ENCODE measurements at regions not wholly inside any gene's neighbourhood (a gene's known extent, or its start where the extent isn't known, plus 50 kb on each side); places are given as distances from the start of the nearest gene placed in this dataset.

- Histone ChIP-seq H3K27ac (ENCODE audit: low read depth, low read length) (no peak overlapping the region), H4K20me1 (ENCODE audit: insufficient read depth) (no peaks in the 10 kb centered on the region), H3K9me2 (ENCODE audit: insufficient read depth) (no peaks in the 10 kb centered on the region), H3K4me3 (replicated peaks in 1 of 2; ENCODE audit: low read depth in 1 of 2, low read length in 2 of 2) (no peak overlapping the region), H3K4me2 (ENCODE audit: low read length) (no peak overlapping the region), H3K79me2 (ENCODE audit: insufficient read depth, low read length) (no peaks in the 10 kb centered on the region), H3K36me3 (ENCODE audit: control insufficient read depth in 1 of 2, insufficient read depth in 2 of 2, low read length in 2 of 2) (no peaks in the 10 kb centered on the region), H3K4me1 (ENCODE audit: control insufficient read depth in 1 of 2, insufficient read depth in 2 of 2, low read length in 2 of 2) (no peaks in the 10 kb centered on the region), H2AFZ (ENCODE audit: low read depth, low read length, poor library complexity, severe bottlenecking) (no peak overlapping the region), H3K27me3 (ENCODE audit: insufficient read depth, low read length) (no peaks in the 10 kb centered on the region), H3K9me3 (ENCODE audit: control insufficient read depth in 1 of 2, insufficient read depth in 1 of 2, low read depth in 1 of 2, low read length in 2 of 2) (0 out of 4 replicates have a peak, but pooled peaks cover 4% of the 10 kb centered on the region in 2 experiments), H3K9ac (ENCODE audit: low read length) (no peak overlapping the region)
- POLR2A ChIA-PET = no interaction called here
- intact Hi-C loops (cut with micrococcal nuclease) = no loop called here
- no peak for TF ChIP-seq EGR1 (IDR thresholded peaks at IDR 0.05; ENCODE audit: low read depth)
- no peak for TF ChIP-seq SRF (IDR thresholded peaks at IDR 0.05; ENCODE audit: low read depth)
- no peak for TF ChIP-seq ZBTB33 (IDR thresholded peaks at IDR 0.05; ENCODE audit: extremely low read depth, insufficient replicate concordance, low read length)
- no peak for TF ChIP-seq ZFX (IDR thresholded peaks at IDR 0.05)
- TF ChIP-seq FOSL1 (IDR thresholded peaks at IDR 0.05; ENCODE audit: low read depth) = no peak
- no peak for TF ChIP-seq ELF1 (IDR thresholded peaks at IDR 0.05; ENCODE audit: borderline replicate concordance, low read depth)
- no peak for TF ChIP-seq EZH2 (IDR thresholded peaks at IDR 0.05)
- TF ChIP-seq EZH2phosphoT487 (IDR thresholded peaks at IDR 0.05; ENCODE audit: borderline replicate concordance) = no peak
- TF ChIP-seq TCF7L2 (IDR thresholded peaks at IDR 0.05; ENCODE audit: borderline replicate concordance, extremely low read depth, insufficient read depth, insufficient read length) = no peak
- TF ChIP-seq CEBPB (IDR thresholded peaks at IDR 0.05; ENCODE audit: low read depth) = no peak
- no peak for TF ChIP-seq SP1 (IDR thresholded peaks at IDR 0.05; ENCODE audit: low read depth)
- TF ChIP-seq POLR2A (IDR thresholded peaks at IDR 0.05; ENCODE audit: borderline replicate concordance, extremely low read depth, insufficient read depth, insufficient read length) = no peak
- TF ChIP-seq RAD21 (IDR thresholded peaks at IDR 0.05; ENCODE audit: low read depth) = no peak
- TF ChIP-seq CTCF (IDR thresholded peaks at IDR 0.05 in 2 of 3, conservative IDR thresholded peaks at IDR 0.05 in 1 of 3; ENCODE audit: borderline replicate concordance in 1 of 3, insufficient read depth in 1 of 3, low read depth in 2 of 3, low read length in 2 of 3) = no peak
- no peak for TF ChIP-seq REST (IDR thresholded peaks at IDR 0.05; ENCODE audit: low read depth)
- no peak for TF ChIP-seq ATF3 (IDR thresholded peaks at IDR 0.05)
- TF ChIP-seq JUND (IDR thresholded peaks at IDR 0.05) = no peak
- TF ChIP-seq CBX3 (IDR thresholded peaks at IDR 0.05; ENCODE audit: low read depth) = no peak
- no peak for TF ChIP-seq SIN3A (IDR thresholded peaks at IDR 0.05; ENCODE audit: low read depth)
- TF ChIP-seq POLR2AphosphoS5 (IDR thresholded peaks at IDR 0.05; ENCODE audit: low read depth, low read length) = no peak
- ATAC-seq = no peak
- no peak for DNase-seq (ENCODE audit: low read depth, low spot score)
- CTCF ChIA-PET = no interaction called here
- RAD21 ChIA-PET (ENCODE audit: low non-redundant PET in 1 of 2, low total read pairs in 2 of 2, uncharacterized antibody in 2 of 2, unreplicated experiment in 2 of 2) = no interaction called here
- BruUV-seq (replicated peaks) = no TSS peak
Measured at GRCh38 chr7:9983048-9983447, 990.6 kb upstream of the PHF14 start.
